ENCODE measurements at regions not wholly inside any gene's neighbourhood (a gene's known extent, or its start where the extent isn't known, plus 50 kb on each side); places are given as distances from the start of the nearest gene placed in this dataset.

DNA sequence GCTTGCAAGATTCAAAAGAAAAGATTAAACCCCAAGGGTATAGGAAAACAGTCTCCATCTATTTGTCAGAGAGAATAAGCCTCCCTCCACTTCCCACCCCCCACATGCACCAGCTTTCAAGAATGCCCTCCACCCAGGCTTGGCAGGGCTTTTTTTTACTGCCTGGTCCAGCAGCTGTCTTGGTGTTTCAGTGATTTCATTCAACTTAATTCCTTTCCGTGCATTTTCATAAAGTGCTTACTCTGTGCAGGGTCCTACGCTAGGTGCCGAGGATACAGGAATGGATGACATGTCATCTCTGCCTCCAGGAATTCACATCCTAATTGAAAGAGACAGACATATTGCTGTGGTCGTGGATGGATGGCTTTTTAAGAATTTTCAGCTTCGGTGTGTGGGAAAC, 117.9 kb downstream of the LRATD1 start:
- no peak for TF ChIP-seq EZH2 (IDR thresholded peaks at IDR 0.05; ENCODE audit: borderline replicate concordance, low read depth, low read length)
- no peak for TF ChIP-seq CHD4 (IDR thresholded peaks at IDR 0.05; ENCODE audit: insufficient read depth, insufficient replicate concordance, low read depth, low read length, poor library complexity, severe bottlenecking)
- TF ChIP-seq RFX5 (IDR thresholded peaks at IDR 0.05; ENCODE audit: low read depth, low read length), result no peak
- no peak for TF ChIP-seq SIN3A (IDR thresholded peaks at IDR 0.05; ENCODE audit: borderline replicate concordance in 2 of 2, control insufficient read depth in 1 of 2, low read depth in 2 of 2, low read length in 2 of 2)
- no peak for TF ChIP-seq SIRT6 (IDR thresholded peaks at IDR 0.05; ENCODE audit: low read depth, low read length)

Measured in K562 (cell line).